OCI-LY3 (cell line): ENCODE measurements at regions not wholly inside any gene's neighbourhood (a gene's known extent, or its start where the extent isn't known, plus 50 kb on each side); places are given as distances from the start of the nearest gene placed in this dataset.

Experiments
- H2AFZ ChIP-seq: fragments of 200-600, 300-600 bp; shearing (Covaris generic); 2 replicates; pipeline ENCODE4 v1.6.0; 2014; ENCODE audit warnings: antibody characterized with exemption, low read depth, low read length
- H3K27ac ChIP-seq: fragments of 200-600, 300-600 bp; sonication (generic); 2 replicates; pipeline ENCODE4 v1.5.1; 2014; ENCODE audit warnings: mild to moderate bottlenecking, low read length, moderate library complexity, mixed read lengths
- H3K27me3 ChIP-seq: fragments of 200-600, 300-600 bp; sonication (generic); 2 replicates; pipeline ENCODE4 v1.6.1; 2014; ENCODE audit warnings: low read depth, low read length, mixed read lengths
- H3K36me3 ChIP-seq: fragments of 200-600, 300-600 bp; sonication (generic); replicated peaks from 2 replicates; pipeline ENCODE3; 2014; ENCODE audit warnings: low read depth, low read length, mixed read lengths
- H3K4me1 ChIP-seq: fragments of 300-600, 200-600 bp; sonication (generic); 2 replicates; pipeline ENCODE4 v1.6.1; 2014; ENCODE audit warnings: low read length, mixed read lengths
- H3K4me2 ChIP-seq: fragments of 200-600, 300-600 bp; sonication (generic); 2 replicates; pipeline ENCODE4 v1.6.1; 2014; ENCODE audit warnings: low read length, mixed read lengths
- H3K4me3 ChIP-seq: fragments of 300-600, 200-600 bp; sonication (generic); 2 replicates; pipeline ENCODE4 v1.5.1; 2014; ENCODE audit warnings: antibody characterized with exemption, mild to moderate bottlenecking, low read length, moderate library complexity
- H3K79me2 ChIP-seq: fragments of 300-600, 200-600 bp; shearing (Covaris generic); 2 replicates; pipeline ENCODE4 v1.6.1; 2014; ENCODE audit warnings: mild to moderate bottlenecking, low read length, mixed read lengths
- H3K9ac ChIP-seq: fragments of 300-600, 200-600 bp; shearing (Covaris generic); 2 replicates; pipeline ENCODE4 v1.6.0; 2014; ENCODE audit warnings: mild to moderate bottlenecking, low read length, moderate library complexity
- H3K9me3 ChIP-seq: fragments of 200-600, 300-600 bp; shearing (Covaris generic); 2 replicates; pipeline ENCODE4 v1.6.1; 2014; ENCODE audit warnings: low read length, mixed read lengths; ENCODE audit not compliant: insufficient read depth
- H4K20me1 ChIP-seq: fragments of 200-600, 300-600 bp; sonication (generic); 2 replicates; pipeline ENCODE4 v1.6.1; 2016; ENCODE audit warnings: low read length, mixed read lengths; ENCODE audit not compliant: insufficient read depth
- CTCF ChIP-seq: fragments of 200-600, 300-600 bp; sonication (generic); IDR thresholded peaks from 2 replicates; pipeline ENCODE4 v1.5.1; 2014; ENCODE audit warnings: antibody characterized with exemption, low read length, low read depth
- EZH2phosphoT487 ChIP-seq: fragments of 200-600 bp; shearing (Covaris generic); IDR thresholded peaks from 2 replicates; pipeline ENCODE4 v1.6.1; 2018; ENCODE audit warnings: antibody characterized with exemption, mixed run types, low read depth

DNA sequence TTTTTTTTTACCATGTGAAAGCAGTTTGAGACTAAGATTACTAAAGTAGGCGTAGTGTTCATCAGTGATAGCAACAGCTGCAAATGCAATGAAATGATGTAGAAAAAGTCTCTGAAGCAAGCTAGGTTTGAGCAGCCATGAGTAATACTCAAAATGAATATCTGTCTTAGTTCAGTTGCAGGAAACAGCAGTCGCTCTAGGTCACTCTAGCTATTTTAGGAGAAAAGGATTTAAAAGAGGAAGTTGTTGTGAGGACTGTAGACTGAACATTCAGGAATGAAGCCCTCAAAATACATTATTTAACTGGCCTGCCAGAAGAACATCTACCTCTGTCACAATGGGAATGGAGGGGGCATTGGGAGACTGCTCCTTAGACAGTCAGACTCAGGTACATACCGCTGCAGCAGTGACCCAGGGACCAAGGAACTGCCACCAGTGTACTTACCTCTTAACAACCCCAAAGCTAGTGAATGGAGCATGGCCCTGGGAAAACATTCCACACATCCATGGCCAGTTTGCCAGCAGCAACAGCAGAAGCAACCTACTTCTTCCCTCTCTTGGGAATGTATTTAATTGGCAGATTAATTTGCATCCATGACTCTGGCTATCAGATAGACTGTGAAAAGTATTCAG lies 243.0 kb upstream of the KHDRBS2 start:
- no peak overlapping the region for H3K4me2 ChIP-seq
- no peak for TF ChIP-seq EZH2phosphoT487
- TF ChIP-seq CTCF: no peak

GRCh38 chr6:62523630-62524029 lies 237.6 kb upstream of the KHDRBS2 start:
- Histone ChIP-seq H2AFZ (no peak overlapping the region), H3K36me3 (no peaks in the 10 kb centered on the region), H3K4me1 (no peaks in the 10 kb centered on the region), H3K4me2 (no peak overlapping the region), H3K79me2 (no peaks in the 10 kb centered on the region), H3K27me3 (no peaks in the 10 kb centered on the region), H3K9me3 (no peaks in the 10 kb centered on the region), H3K9ac (no peak overlapping the region), H4K20me1 (no peaks in the 10 kb centered on the region), H3K27ac (no peak overlapping the region), H3K4me3 (no peak overlapping the region)
- TF ChIP-seq EZH2phosphoT487 (no peak), CTCF (no peak)

More for the DNA sequence above, 243.0 kb upstream of the KHDRBS2 start:
- Histone ChIP-seq H3K9ac (no peak overlapping the region), H3K4me1 (no peaks in the 10 kb centered on the region), H3K27ac (no peak overlapping the region), H2AFZ (no peak overlapping the region), H3K9me3 (no peaks in the 10 kb centered on the region), H4K20me1 (no peaks in the 10 kb centered on the region), H3K36me3 (no peaks in the 10 kb centered on the region), H3K27me3 (no peaks in the 10 kb centered on the region), H3K4me3 (no peak overlapping the region), H3K79me2 (no peaks in the 10 kb centered on the region)

DNA sequence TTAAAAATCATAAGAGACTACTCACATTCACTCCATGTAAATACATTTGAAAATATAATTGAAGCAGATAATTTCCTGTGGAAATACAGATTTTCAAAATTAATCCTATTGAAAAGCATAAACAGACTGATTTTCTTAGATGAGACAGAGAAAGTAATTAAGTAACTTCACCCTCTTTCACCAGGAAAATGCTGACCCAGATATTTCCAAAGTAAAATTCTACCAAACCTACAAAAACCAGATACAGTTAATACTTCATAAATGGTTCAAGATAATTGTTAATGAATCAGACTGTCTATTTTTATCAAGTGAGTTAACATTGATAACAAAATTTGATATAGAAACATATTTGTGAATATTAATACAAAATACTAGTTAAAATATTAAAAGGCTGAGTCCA lies 233.5 kb upstream of the KHDRBS2 start:
- H3K36me3 ChIP-seq: no peaks in the 10 kb centered on the region
- H3K4me1 ChIP-seq: peaks cover 12% of the 10 kb centered on the region
- no peak overlapping the region for H2AFZ ChIP-seq
- no peak overlapping the region for H3K4me2 ChIP-seq
- H3K9ac ChIP-seq: no peak overlapping the region
- no peaks in the 10 kb centered on the region for H3K27me3 ChIP-seq
- no peaks in the 10 kb centered on the region for H4K20me1 ChIP-seq
- H3K4me3 ChIP-seq: no peak overlapping the region
- no peaks in the 10 kb centered on the region for H3K79me2 ChIP-seq
- no peak overlapping the region for H3K27ac ChIP-seq
- TF ChIP-seq CTCF (no peak), EZH2phosphoT487 (no peak)
- no peaks in the 10 kb centered on the region for H3K9me3 ChIP-seq

DNA sequence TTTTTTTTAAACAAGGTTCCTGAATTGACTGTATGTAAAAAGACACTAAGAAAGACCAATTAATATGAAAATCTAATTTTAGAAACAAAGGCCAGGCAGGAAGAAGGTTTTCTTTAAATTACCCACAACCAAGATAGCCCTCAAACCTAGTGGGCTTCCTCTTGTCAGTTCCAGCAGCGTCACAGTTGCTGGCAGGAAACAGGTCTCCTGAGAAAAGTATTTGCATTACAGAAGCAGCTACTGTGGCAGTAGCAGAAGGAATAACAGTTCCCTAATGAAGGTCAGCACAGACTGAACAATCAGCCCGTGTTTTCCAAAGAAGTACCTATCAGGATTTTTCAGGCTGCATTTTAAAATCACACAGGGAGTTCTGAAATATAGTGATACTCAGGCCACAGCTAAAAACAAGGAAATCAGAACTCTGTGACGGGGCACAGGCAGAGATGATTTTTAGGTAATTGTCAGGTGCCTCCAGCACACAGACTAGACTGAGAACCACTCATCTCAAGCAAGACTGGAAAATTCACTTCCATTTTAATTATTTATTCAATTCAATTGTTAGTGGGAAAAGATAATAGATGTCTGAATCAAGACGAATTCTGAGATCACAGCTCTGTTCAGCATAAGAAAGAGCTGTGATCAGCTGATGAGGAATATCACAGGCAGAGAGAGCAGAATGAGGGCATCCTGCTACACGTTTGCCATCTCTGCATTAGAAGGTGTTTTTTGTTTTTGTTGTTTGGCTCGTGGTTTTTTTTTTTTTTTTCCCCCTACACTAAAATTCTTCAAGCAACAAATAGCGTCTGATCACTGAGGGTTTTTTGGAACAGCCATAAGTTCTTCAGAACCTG lies 230.5 kb upstream of the KHDRBS2 start:
- Histone ChIP-seq H2AFZ (peak overlapping the region; percentile 66), H3K27me3 (no peaks in the 10 kb centered on the region), H3K9ac (no peak overlapping the region), H4K20me1 (no peaks in the 10 kb centered on the region), H3K79me2 (no peaks in the 10 kb centered on the region), H3K4me2 (peak overlapping the region; percentile 56), H3K9me3 (no peaks in the 10 kb centered on the region), H3K4me3 (peak overlapping the region; percentile 40), H3K36me3 (no peaks in the 10 kb centered on the region), H3K27ac (no peak overlapping the region), H3K4me1 (peaks cover 12% of the 10 kb centered on the region)
- TF ChIP-seq CTCF: no peak
- TF ChIP-seq EZH2phosphoT487: no peak
